ENCODE measurements at regions not wholly inside any gene's neighbourhood (a gene's known extent, or its start where the extent isn't known, plus 50 kb on each side); places are given as distances from the start of the nearest gene placed in this dataset.

DNA sequence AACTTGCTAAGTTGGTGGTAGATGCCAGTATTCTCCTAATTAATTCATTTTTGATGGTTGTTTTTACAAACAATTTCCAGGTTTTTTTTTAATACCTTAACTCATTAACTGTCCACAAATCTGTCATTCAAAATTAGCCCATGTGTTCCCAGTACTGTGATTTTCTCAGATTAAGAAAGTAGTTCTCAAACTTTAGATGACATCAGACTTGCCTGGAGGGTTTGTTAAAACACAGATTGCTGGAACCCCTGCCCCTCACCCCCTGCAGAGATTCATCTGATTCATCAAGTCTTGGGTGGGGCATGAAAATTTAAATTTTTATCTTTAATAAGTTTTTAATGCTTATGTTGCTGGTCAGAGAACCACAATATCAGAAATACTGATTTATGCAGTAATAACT is 130.5 kb downstream of the BACH1 start:
- TF ChIP-seq, protein P1, sequence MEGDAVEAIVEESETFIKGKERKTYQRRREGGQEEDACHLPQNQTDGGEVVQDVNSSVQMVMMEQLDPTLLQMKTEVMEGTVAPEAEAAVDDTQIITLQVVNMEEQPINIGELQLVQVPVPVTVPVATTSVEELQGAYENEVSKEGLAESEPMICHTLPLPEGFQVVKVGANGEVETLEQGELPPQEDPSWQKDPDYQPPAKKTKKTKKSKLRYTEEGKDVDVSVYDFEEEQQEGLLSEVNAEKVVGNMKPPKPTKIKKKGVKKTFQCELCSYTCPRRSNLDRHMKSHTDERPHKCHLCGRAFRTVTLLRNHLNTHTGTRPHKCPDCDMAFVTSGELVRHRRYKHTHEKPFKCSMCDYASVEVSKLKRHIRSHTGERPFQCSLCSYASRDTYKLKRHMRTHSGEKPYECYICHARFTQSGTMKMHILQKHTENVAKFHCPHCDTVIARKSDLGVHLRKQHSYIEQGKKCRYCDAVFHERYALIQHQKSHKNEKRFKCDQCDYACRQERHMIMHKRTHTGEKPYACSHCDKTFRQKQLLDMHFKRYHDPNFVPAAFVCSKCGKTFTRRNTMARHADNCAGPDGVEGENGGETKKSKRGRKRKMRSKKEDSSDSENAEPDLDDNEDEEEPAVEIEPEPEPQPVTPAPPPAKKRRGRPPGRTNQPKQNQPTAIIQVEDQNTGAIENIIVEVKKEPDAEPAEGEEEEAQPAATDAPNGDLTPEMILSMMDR (IDR thresholded peaks at IDR 0.05 in 4 of 5, conservative IDR thresholded peaks at IDR 0.05 in 1 of 5), result no peak
- no peak for TF ChIP-seq POLR2A (IDR thresholded peaks at IDR 0.05)
